ENCODE measurements at regions not wholly inside any gene's neighbourhood (a gene's known extent, or its start where the extent isn't known, plus 50 kb on each side); places are given as distances from the start of the nearest gene placed in this dataset.

DNA sequence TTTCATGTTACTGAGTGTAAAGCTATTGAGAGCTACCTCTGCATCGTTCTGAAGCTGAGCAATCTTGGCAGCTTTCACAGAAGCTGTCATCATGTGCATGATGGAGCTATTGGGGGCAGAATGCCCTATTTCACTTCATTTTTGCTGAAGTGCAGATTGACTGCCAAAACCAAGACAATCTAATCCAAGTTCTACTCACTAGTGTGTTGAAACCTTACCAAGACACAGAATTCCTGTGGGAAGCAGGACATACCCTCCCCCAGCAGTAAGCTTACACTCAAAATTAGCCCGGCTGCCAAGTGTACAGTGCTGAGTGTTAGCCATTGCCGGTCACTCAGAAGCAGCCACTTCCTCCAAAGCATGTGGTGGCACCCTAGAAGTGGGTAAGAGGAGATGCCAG, 177.3 kb upstream of the TENT5A start:
- TF ChIP-seq, protein P1, sequence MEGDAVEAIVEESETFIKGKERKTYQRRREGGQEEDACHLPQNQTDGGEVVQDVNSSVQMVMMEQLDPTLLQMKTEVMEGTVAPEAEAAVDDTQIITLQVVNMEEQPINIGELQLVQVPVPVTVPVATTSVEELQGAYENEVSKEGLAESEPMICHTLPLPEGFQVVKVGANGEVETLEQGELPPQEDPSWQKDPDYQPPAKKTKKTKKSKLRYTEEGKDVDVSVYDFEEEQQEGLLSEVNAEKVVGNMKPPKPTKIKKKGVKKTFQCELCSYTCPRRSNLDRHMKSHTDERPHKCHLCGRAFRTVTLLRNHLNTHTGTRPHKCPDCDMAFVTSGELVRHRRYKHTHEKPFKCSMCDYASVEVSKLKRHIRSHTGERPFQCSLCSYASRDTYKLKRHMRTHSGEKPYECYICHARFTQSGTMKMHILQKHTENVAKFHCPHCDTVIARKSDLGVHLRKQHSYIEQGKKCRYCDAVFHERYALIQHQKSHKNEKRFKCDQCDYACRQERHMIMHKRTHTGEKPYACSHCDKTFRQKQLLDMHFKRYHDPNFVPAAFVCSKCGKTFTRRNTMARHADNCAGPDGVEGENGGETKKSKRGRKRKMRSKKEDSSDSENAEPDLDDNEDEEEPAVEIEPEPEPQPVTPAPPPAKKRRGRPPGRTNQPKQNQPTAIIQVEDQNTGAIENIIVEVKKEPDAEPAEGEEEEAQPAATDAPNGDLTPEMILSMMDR (IDR thresholded peaks at IDR 0.05; ENCODE audit: low read depth, low read length) = no peak
- TF ChIP-seq EZH2phosphoT487 (IDR thresholded peaks at IDR 0.05; ENCODE audit: low read depth) = no peak
